ENCODE measurements at regions not wholly inside any gene's neighbourhood (a gene's known extent, or its start where the extent isn't known, plus 50 kb on each side); places are given as distances from the start of the nearest gene placed in this dataset.
"Not testable (repeated sequence)": the region's sequence is repeated elsewhere in the genome, so short reads cannot be mapped to it uniquely, and the experiment has no call there.

DNA sequence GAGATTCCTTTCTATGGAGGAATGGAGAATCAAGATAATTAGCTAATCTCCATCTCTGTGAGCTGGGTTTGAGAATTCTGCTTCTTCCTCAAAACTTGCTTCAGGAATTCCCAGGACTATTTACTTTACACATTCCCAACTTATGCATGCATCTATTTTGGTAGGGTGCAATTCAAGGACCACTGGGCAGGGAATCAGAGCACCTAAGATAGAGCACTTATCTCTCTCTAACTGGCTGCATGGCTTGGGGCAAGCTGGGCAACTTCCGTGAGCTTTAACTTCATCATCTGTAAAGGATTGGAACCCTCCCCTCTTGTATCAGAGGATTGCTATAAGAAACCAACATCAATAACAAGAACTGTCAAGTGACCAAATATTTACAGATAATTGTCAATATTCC, 160.2 kb downstream of the PDCD6IP start:
- Mint-ChIP-seq H3K4me3 (ENCODE audit: unreplicated experiment) (no peak overlapping the region), H3K9me3 (ENCODE audit: unreplicated experiment) (no peaks in the 10 kb centered on the region), H3K4me1 (ENCODE audit: low read depth, unreplicated experiment) (no peaks in the 10 kb centered on the region), H3K27me3 (ENCODE audit: insufficient read depth, unreplicated experiment) (peaks cover 5% of the 10 kb centered on the region), H3K36me3 (ENCODE audit: insufficient read depth, unreplicated experiment) (no peaks in the 10 kb centered on the region), H3K27ac (ENCODE audit: unreplicated experiment) (no peak overlapping the region)
- no TSS peak for BruUV-seq (replicated peaks)
- ChIA-PET CTCF (no interaction called here), POLR2A (no interaction called here)
- no peaks in the 10 kb centered on the region for H3K9me3 ChIP-seq
- H3K36me3 ChIP-seq (ENCODE audit: control insufficient read depth, insufficient read depth, low read length): no peaks in the 10 kb centered on the region
- intact Hi-C loops (cut with micrococcal nuclease; ENCODE audit: unreplicated experiment): loop anchor here (5.0 kb wide), 1 partner anchor 76 kb away; no protein-coding TSS in a partner anchor
- no peak for DNase-seq
- H3K27me3 ChIP-seq (replicated peaks; ENCODE audit: control insufficient read depth, insufficient read depth, low read length): no peaks in the 10 kb centered on the region
- TF ChIP-seq, protein P1, sequence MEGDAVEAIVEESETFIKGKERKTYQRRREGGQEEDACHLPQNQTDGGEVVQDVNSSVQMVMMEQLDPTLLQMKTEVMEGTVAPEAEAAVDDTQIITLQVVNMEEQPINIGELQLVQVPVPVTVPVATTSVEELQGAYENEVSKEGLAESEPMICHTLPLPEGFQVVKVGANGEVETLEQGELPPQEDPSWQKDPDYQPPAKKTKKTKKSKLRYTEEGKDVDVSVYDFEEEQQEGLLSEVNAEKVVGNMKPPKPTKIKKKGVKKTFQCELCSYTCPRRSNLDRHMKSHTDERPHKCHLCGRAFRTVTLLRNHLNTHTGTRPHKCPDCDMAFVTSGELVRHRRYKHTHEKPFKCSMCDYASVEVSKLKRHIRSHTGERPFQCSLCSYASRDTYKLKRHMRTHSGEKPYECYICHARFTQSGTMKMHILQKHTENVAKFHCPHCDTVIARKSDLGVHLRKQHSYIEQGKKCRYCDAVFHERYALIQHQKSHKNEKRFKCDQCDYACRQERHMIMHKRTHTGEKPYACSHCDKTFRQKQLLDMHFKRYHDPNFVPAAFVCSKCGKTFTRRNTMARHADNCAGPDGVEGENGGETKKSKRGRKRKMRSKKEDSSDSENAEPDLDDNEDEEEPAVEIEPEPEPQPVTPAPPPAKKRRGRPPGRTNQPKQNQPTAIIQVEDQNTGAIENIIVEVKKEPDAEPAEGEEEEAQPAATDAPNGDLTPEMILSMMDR (IDR thresholded peaks at IDR 0.05; ENCODE audit: insufficient read depth in 1 of 2, low read depth in 1 of 2, low read length in 1 of 2, severe bottlenecking in 1 of 2, unreplicated experiment in 1 of 2): no peak
- no peaks in the 10 kb centered on the region for H3K4me1 ChIP-seq
- H3K4me3 ChIP-seq (ENCODE audit: low read depth, low read length): no peak overlapping the region

- H3K27ac Mint-ChIP-seq (ENCODE audit: unreplicated experiment): no peak overlapping the region
- peaks cover 4% of the 10 kb centered on the region for H3K9me3 Mint-ChIP-seq (ENCODE audit: unreplicated experiment)
- H3K4me1 ChIP-seq: no peaks in the 10 kb centered on the region
- DNase-seq: no peak
- no peaks in the 10 kb centered on the region for H3K36me3 Mint-ChIP-seq (ENCODE audit: insufficient read depth, unreplicated experiment)
- intact Hi-C loops (cut with micrococcal nuclease; ENCODE audit: unreplicated experiment): no loop called here
- H3K4me1 Mint-ChIP-seq (ENCODE audit: low read depth, unreplicated experiment): no peaks in the 10 kb centered on the region
- BruUV-seq (replicated peaks): no TSS peak
- H3K4me3 ChIP-seq (ENCODE audit: low read depth, low read length): no peak overlapping the region
- no peaks in the 10 kb centered on the region for H3K36me3 ChIP-seq (ENCODE audit: control insufficient read depth, insufficient read depth, low read length)
- no peaks in the 10 kb centered on the region for H3K27me3 ChIP-seq (replicated peaks; ENCODE audit: control insufficient read depth, insufficient read depth, low read length)
- H3K4me3 Mint-ChIP-seq (ENCODE audit: unreplicated experiment): no peak overlapping the region
- CTCF ChIA-PET: no interaction called here
- H3K27me3 Mint-ChIP-seq (ENCODE audit: insufficient read depth, unreplicated experiment): peaks cover 5% of the 10 kb centered on the region
- H3K9me3 ChIP-seq: no peaks in the 10 kb centered on the region
- POLR2A ChIA-PET: no interaction called here
- TF ChIP-seq, protein P1 (IDR thresholded peaks at IDR 0.05; ENCODE audit: insufficient read depth in 1 of 2, low read depth in 1 of 2, low read length in 1 of 2, severe bottlenecking in 1 of 2, unreplicated experiment in 1 of 2): no peak
Observed at GRCh38 chr3:33962396-33962795, 164.0 kb downstream of the PDCD6IP start.

DNA sequence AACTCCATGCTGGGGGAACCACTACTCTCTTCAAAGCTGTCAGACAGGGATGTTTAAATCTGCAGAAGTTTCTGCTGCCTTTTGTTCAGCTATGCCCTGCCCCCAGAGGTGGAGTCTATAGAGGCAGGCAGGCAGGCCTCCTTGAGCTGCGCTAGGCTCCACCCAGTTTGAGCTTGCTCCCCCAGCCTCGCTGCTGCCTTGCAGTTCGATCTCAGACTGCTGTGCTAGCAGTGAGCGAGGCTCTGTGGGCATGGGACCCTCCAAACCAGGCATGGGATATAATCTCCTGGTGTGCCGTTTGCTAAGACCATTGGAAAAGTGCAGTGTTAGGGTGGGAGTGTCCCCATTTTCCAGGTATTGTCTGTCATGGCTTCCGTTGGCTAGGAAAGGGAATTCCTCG, 171.8 kb downstream of the PDCD6IP start:
- H3K27ac Mint-ChIP-seq (ENCODE audit: unreplicated experiment); H3K9me3 ChIP-seq; H3K27me3 ChIP-seq (replicated peaks; ENCODE audit: control insufficient read depth, insufficient read depth, low read length); H3K36me3 Mint-ChIP-seq (ENCODE audit: insufficient read depth, unreplicated experiment); intact Hi-C loops (cut with micrococcal nuclease; ENCODE audit: unreplicated experiment); BruUV-seq (replicated peaks); H3K4me1 ChIP-seq; H3K4me3 Mint-ChIP-seq (ENCODE audit: unreplicated experiment); H3K4me3 ChIP-seq (ENCODE audit: low read depth, low read length); DNase-seq; H3K36me3 ChIP-seq (ENCODE audit: control insufficient read depth, insufficient read depth, low read length); H3K4me1 Mint-ChIP-seq (ENCODE audit: low read depth, unreplicated experiment); POLR2A ChIA-PET; CTCF ChIA-PET: not testable (repeated sequence)
- peaks cover 14% of the 10 kb centered on the region for H3K27me3 Mint-ChIP-seq (ENCODE audit: insufficient read depth, unreplicated experiment)
- H3K9me3 Mint-ChIP-seq (ENCODE audit: unreplicated experiment): peaks cover 20% of the 10 kb centered on the region

GRCh38 chr3:33971055-33971454, 172.6 kb downstream of the PDCD6IP start:
- H3K36me3 Mint-ChIP-seq (ENCODE audit: insufficient read depth, unreplicated experiment): no peaks in the 10 kb centered on the region
- H3K4me1 Mint-ChIP-seq (ENCODE audit: low read depth, unreplicated experiment): no peaks in the 10 kb centered on the region
- ChIA-PET CTCF (no interaction called here), POLR2A (no interaction called here)
- no TSS peak for BruUV-seq (replicated peaks)
- intact Hi-C loops (cut with micrococcal nuclease; ENCODE audit: unreplicated experiment): no loop called here
- no peak overlapping the region for H3K27ac Mint-ChIP-seq (ENCODE audit: unreplicated experiment)
- peaks cover 14% of the 10 kb centered on the region for H3K27me3 Mint-ChIP-seq (ENCODE audit: insufficient read depth, unreplicated experiment)
- H3K27me3 ChIP-seq (replicated peaks; ENCODE audit: control insufficient read depth, insufficient read depth, low read length): no peaks in the 10 kb centered on the region
- TF ChIP-seq, protein P1 (IDR thresholded peaks at IDR 0.05; ENCODE audit: insufficient read depth in 1 of 2, low read depth in 1 of 2, low read length in 1 of 2, severe bottlenecking in 1 of 2, unreplicated experiment in 1 of 2): no peak
- no peaks in the 10 kb centered on the region for H3K4me1 ChIP-seq
- H3K36me3 ChIP-seq (ENCODE audit: control insufficient read depth, insufficient read depth, low read length): no peaks in the 10 kb centered on the region
- H3K9me3 ChIP-seq: no peaks in the 10 kb centered on the region
- H3K4me3 ChIP-seq (ENCODE audit: low read depth, low read length): no peak overlapping the region
- DNase-seq: no peak
- H3K4me3 Mint-ChIP-seq (ENCODE audit: unreplicated experiment): no peak overlapping the region
- peaks cover 20% of the 10 kb centered on the region for H3K9me3 Mint-ChIP-seq (ENCODE audit: unreplicated experiment)

Measured in Caco-2 (cell line).